ENCODE measurements at regions not wholly inside any gene's neighbourhood (a gene's known extent, or its start where the extent isn't known, plus 50 kb on each side); places are given as distances from the start of the nearest gene placed in this dataset.

DNA sequence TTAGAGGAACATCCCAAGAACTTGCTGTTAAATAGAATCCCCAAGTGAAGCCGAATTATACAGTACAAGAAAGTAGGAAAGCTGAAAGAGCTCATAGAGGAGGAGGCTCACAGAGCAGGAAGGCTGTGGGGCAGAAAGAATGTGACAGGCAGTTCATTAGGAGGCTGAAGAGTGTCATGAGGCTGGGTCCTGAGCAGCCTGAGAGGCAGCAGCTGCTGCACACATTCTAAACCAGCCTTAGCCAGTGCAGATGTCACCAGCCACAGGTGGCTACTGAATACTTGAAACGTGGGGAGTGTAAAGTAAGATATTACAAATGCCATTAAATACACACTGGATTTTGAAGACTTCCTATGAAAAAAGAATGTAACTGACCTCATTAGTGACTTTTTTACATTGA lies 490.2 kb upstream of the KLHL29 start:
- TF ChIP-seq, protein P1, sequence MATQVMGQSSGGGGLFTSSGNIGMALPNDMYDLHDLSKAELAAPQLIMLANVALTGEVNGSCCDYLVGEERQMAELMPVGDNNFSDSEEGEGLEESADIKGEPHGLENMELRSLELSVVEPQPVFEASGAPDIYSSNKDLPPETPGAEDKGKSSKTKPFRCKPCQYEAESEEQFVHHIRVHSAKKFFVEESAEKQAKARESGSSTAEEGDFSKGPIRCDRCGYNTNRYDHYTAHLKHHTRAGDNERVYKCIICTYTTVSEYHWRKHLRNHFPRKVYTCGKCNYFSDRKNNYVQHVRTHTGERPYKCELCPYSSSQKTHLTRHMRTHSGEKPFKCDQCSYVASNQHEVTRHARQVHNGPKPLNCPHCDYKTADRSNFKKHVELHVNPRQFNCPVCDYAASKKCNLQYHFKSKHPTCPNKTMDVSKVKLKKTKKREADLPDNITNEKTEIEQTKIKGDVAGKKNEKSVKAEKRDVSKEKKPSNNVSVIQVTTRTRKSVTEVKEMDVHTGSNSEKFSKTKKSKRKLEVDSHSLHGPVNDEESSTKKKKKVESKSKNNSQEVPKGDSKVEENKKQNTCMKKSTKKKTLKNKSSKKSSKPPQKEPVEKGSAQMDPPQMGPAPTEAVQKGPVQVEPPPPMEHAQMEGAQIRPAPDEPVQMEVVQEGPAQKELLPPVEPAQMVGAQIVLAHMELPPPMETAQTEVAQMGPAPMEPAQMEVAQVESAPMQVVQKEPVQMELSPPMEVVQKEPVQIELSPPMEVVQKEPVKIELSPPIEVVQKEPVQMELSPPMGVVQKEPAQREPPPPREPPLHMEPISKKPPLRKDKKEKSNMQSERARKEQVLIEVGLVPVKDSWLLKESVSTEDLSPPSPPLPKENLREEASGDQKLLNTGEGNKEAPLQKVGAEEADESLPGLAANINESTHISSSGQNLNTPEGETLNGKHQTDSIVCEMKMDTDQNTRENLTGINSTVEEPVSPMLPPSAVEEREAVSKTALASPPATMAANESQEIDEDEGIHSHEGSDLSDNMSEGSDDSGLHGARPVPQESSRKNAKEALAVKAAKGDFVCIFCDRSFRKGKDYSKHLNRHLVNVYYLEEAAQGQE (IDR thresholded peaks at IDR 0.05; ENCODE audit: low read depth), result no peak
- no peak for TF ChIP-seq YY1 (IDR thresholded peaks at IDR 0.05; ENCODE audit: extremely low read depth, insufficient replicate concordance, low read depth, low read length)
- no peak for TF ChIP-seq ZNF274 (IDR thresholded peaks at IDR 0.05; ENCODE audit: low read depth, low read length)
